A172 (cell line): ENCODE measurements at regions not wholly inside any gene's neighbourhood (a gene's known extent, or its start where the extent isn't known, plus 50 kb on each side); places are given as distances from the start of the nearest gene placed in this dataset.

Source experiments
- DNase-seq: peaks from one replicate; pipeline ENCODE4 v3.0.0-alpha.2; 2015; ENCODE audit warnings: low spot score

DNA sequence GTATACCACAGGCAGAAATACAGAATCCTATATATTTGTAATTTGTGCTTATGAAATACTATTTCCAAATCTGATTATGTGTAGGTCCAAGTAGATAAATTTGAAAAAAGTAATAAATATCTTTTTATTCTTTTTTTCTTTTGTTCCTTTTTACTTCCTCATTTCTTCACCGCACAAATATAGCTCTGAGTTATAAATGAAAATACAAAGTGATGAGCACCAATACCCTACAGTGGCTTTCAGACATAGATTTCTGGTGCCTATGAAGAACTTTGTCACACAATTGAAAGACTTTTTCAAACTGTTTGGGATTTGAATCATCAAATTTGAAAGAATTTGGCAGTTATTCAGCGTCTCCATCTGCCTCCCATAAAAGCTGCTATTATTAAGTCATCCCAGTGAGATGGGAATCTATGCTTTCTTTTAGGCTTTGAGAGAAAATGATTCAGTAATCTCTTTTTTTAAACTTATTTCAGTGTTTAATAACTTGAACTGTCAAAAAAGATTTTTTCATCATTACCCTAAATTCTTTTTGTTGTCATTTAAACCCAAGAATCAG lies 363.6 kb upstream of the GOLIM4 start:
- DNase-seq, result peak; percentile 10

DNA sequence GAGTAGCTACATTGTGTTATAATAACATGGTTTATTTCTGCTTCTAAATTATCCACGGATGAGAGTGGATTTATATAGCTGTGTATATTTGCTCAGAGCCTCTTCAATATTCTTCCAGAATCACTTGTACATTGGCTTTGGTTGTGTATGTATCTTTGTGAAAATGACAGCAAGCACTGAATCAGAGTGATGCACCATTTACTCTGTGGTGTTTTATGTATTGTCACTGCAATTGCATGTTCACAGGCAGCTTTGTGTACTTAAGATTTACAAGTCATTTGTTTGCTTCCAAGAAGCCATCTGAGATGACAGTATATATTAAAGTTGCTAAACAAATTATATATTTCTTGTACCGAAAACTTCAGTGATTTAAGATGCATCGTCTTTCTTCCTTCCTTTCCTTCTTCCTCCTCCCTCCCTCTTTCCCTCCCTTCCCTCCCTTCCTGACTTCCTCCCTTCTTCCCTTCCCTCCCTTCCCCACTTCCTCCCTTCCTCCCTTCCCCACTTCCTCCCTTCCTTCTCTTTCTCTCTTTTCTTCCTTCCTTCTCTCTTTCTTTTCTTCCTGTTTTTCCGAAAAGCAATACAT lies 362.3 kb upstream of the GOLIM4 start:
- no peak for DNase-seq

- DNase-seq, result no peak
Observed at GRCh38 chr3:168455814-168456213, 360.1 kb upstream of the GOLIM4 start.

DNA sequence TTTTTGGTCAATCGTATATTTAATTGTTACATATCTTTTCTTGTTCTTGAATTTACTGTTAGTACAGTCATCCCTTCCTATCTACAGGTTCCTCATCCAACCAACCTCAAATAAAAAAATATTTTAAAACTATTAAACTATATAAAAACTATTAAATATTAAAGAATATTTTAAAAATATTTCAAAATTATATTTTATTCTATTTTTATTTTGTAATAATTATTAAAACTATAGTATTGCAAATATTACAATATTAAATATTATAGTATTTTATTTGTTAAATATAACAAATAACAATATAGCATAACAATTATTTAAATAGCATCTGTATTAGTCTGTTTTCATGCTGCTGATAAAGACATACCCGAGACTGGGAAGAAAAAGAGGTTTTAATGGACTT lies 357.9 kb upstream of the GOLIM4 start:
- DNase-seq, result no peak

GRCh38 chr3:168443965-168444364 lies 348.2 kb upstream of the GOLIM4 start:
- no peak for DNase-seq

DNA sequence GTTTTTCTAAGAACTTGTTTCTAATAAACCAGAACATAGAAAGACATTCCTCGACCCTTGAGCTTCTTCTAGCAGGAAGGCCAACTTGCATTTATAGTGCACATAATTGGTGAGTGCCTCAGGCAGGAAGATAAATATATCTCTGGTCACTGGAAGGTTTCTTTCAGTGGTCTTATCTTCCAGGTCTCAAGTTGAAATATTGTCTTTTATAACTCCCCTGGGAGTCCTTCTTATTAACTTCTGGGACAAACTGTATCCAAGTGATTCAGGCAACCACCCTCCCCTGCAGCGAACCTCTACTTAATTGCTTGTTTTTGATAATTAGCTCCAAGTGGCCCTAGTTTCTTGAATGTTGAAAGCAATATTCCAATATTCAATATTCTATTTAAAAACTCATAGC lies 346.8 kb upstream of the GOLIM4 start:
- no peak for DNase-seq

DNA sequence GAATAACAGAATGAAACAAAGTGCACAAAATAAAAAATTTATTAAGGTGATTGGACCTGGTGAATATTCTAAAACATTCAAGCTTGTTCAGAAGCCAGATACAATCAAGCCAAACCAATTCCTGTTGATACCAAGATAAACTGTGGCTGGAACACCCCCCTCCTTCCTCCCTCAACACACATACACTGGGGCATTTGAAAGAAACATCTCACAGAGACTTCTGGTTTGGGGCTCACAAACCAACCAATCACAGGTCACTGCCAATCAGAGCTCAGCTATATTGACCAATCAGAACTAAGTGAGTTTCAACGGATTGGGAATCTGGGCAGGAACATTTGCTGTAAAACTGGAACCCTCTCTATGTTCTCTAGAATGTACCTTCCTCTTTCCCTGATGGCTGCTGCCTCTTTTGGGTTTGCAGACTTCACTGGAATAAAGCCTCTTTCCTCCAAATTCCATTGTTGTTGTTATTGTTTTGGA lies 340.6 kb upstream of the GOLIM4 start:
- DNase-seq, result no peak

DNA sequence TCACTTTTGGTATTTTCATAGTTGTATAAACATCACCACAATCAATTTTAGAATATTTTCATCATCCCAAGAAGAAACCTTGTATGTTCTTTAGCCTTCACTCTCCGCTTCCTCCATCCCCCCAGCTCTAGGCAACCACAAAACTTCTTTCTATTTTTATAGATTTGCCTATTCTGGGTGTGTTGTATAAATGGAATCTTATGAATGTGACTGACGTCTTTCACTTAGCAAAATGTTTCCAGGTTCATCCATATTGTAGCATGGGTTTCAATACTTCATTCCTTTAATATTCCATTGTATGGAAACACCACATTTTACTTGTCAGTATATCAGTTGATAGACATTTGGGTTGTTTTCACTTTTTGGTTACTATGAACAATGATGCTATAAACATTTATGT lies 335.8 kb upstream of the GOLIM4 start:
- DNase-seq, result no peak

DNA sequence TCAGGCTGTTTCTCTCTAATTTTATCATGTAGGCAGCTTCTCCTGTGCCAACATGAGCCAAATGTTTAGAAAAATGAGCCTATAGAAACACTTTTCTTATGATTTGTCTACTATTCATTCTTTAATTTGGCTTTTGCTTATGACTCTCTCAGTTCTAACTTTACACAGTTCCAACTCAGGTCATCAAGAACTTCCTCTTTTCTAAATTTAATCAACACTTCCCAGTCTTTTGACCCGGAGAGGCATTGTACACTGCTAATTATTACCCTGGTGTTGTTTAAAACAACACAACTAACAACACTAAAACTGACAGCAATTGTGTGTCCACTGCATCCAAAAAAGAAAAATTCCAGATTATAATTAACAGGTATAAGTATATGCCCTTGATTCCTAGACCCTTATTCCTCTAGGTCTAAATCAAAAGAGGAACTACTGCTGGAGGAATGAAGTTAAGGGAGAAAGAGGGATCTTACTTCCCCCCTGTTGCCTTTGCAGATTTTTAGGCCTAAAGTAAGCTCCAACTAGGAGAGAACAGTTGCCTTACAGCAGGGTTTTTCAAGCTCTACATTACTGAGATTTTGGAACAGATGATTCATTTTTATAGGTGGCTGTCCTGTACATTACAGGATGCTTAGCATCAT lies 332.2 kb upstream of the GOLIM4 start:
- DNase-seq, result no peak

DNA sequence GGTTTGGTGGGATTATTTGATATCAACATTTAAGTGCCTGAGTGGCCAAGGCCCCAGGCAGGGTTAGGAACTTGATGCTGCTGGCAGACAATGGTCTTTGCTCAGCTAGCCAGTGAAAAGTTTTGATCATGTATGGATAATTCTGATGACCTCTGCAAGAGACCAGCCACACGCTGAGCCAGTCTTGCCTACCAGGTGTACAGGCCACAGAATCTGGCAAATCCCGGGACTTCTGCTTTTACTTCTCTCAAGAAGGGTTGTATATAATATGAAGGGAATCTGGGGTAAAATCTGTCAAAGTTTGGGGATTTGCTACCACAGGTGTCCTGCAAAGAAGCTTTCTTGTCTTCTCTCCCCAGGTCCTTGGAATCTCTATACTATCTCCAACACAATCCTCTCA lies 331.4 kb upstream of the GOLIM4 start:
- no peak for DNase-seq

GRCh38 chr3:168425936-168426595 lies 330.3 kb upstream of the GOLIM4 start:
- peak; percentile 77 for DNase-seq

DNA sequence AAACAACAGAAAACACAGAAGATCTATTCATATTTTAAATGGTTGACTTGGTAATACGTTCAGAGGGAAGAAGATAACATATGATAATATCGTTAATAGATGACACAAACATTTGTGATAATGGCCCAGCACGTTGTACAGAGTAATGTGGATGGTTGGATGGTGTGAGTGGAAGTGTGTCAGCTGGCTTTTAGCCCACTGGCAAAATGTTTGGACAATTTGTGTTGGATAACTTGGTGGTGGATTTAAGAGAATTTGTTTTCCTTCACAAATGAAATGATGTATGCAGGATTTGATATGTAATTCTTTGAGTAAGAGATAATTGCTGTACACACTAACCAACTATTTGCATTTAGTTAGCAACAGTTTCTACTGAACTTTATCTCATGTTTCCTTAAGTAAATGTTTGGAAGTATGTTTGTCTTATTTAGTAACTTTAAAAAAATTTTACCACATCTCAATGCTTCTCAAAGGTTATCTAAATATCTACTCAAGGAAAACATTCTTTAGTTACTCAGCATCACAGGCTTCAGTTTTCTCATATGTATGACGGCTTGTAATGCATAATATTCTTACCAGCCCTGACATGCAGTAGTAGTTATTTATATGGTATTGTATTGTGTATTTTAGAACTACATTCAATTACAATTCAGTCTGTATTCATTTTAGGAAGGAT lies 328.5 kb upstream of the GOLIM4 start:
- peak; percentile 14 for DNase-seq

DNA sequence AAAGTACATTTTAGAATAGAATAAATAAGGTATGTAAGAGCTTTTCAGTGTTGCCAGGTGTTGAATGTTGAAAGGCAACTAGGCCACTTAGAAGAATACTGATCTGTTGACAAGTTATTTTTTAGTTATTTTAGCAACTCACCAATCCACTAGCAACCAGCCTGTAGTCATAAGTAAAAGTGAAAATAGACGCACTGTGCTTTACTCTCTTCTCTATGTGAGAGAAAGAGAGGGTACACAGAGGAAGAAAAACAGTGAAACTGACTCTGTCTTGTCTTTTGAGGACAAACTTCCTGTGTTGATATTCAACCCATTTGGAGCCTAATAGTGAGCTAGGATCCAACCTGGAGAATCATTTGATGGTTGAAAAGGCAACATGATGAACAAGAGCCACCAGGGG lies 327.1 kb upstream of the GOLIM4 start:
- DNase-seq, result no peak

GRCh38 chr3:168419091-168419490 lies 323.4 kb upstream of the GOLIM4 start:
- no peak for DNase-seq

- DNase-seq, result no peak
Observed at GRCh38 chr3:168417016-168417415, 321.3 kb upstream of the GOLIM4 start.

- no peak for DNase-seq
Observed at GRCh38 chr3:168416446-168416845, 320.7 kb upstream of the GOLIM4 start.

GRCh38 chr3:168414149-168414548 lies 318.4 kb upstream of the GOLIM4 start:
- DNase-seq, result no peak

DNA sequence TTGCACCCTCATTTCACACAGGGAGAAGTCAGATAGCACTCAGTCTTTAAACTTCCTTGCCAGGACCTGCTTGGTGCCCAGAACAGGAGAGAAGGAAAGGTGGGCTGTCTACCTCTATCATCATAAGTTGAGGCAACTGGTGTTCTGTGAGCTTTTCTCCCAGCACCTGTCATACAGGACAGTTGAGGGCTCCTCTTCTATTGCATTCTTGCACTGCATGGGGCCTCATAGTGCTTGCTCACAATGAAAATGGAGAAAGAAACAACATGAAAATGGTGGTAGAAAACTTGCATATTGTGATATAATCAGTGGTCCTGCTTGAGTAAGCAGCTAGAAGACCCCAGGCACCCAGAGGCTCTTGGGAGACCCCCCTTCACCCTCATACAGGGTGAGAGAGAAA lies 311.7 kb upstream of the GOLIM4 start:
- DNase-seq, result no peak

GRCh38 chr3:168405288-168405687 lies 309.6 kb upstream of the GOLIM4 start:
- DNase-seq, result no peak

DNA sequence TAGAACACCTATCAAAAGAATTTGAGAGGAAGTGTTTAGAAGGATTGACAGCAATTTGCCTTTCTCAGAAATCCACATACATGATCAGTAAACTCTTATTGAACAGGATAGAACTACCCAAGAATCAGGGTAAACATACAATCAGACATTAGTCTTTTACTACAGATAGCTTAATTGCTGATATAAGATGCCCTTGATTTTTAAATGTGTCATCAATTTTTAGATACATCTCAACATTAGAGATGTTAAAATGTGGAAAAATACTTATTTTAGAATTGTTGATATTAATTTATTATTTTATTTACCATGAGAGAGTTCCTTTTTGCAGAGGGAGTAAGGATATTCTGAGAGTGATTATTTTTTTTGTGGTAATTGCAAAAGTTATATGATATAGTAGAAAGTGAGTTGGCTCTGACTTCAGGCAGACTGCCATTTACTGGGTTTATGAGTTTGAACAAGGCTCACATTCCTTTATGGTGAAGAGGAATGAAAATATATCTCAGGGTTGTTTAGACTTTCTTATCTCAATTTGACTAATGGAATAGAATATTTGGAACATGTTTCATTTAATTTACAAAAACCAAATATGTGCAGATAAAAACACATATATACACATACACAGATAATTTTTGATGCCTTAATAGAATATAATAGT lies 302.8 kb upstream of the GOLIM4 start:
- peak; percentile 60 for DNase-seq

GRCh38 chr3:168396861-168397260 lies 301.1 kb upstream of the GOLIM4 start:
- DNase-seq, result no peak

GRCh38 chr3:168395551-168395950 lies 299.8 kb upstream of the GOLIM4 start:
- no peak for DNase-seq
